Chondrocyte (in vitro differentiated cells): ENCODE measurements at regions not wholly inside any gene's neighbourhood (a gene's known extent, or its start where the extent isn't known, plus 50 kb on each side); places are given as distances from the start of the nearest gene placed in this dataset.
A peak's percentile ranks its signal among the peaks of the same experiment; 100 is the strongest.

Source experiments
- DNase-seq: peaks from one replicate; pipeline ENCODE4 v3.0.0; 2021; ENCODE audit warnings: mixed read lengths, low spot score
- H3K27ac Mint-ChIP-seq: one replicate; pipeline ENCODE4 v1.8.0; 2021; ENCODE audit warnings: mild to moderate bottlenecking, moderate library complexity, mixed read lengths; ENCODE audit not compliant: unreplicated experiment
- H3K27me3 Mint-ChIP-seq: 2 replicates; pipeline ENCODE4 v1.8.0; 2021; ENCODE audit warnings: low read depth, mixed read lengths
- H3K36me3 Mint-ChIP-seq: 2 replicates; pipeline ENCODE4 v1.8.0; 2021; ENCODE audit warnings: low read depth, mixed read lengths
- H3K4me1 Mint-ChIP-seq: 2 replicates; pipeline ENCODE4 v1.8.0; 2021; ENCODE audit warnings: low read depth, mild to moderate bottlenecking, mixed read lengths
- H3K4me3 Mint-ChIP-seq: one replicate; pipeline ENCODE4 v1.8.0; 2021; ENCODE audit warnings: mild to moderate bottlenecking, moderate library complexity, mixed read lengths; ENCODE audit not compliant: unreplicated experiment
- H3K9me3 Mint-ChIP-seq: 2 replicates; pipeline ENCODE4 v1.8.0; 2021; ENCODE audit warnings: low read depth, mixed read lengths
- CTCF ChIP-seq: fragments of 200-600 bp; sonication (generic); IDR thresholded peaks from 2 replicates; pipeline ENCODE4 v1.5.0; 2021; ENCODE audit warnings: antibody characterized with exemption, mild to moderate bottlenecking, moderate library complexity

- Mint-ChIP-seq H3K9me3 (no peaks in the 10 kb centered on the region), H3K27ac (no peak overlapping the region), H3K36me3 (no peaks in the 10 kb centered on the region), H3K27me3 (peaks cover 2% of the 10 kb centered on the region), H3K4me3 (no peak overlapping the region), H3K4me1 (peaks cover 8% of the 10 kb centered on the region)
- DNase-seq = no peak
- no peak for TF ChIP-seq CTCF
These were observed 52.1 kb downstream of the CARTPT start for GRCh38 chr5:71771191-71771590.

GRCh38 chr5:71778678-71779276 lies 59.7 kb downstream of the CARTPT start:
- Mint-ChIP-seq H3K36me3 (no peaks in the 10 kb centered on the region), H3K27ac (no peak overlapping the region), H3K9me3 (no peaks in the 10 kb centered on the region), H3K4me1 (peaks cover 13% of the 10 kb centered on the region), H3K27me3 (peaks cover 10% of the 10 kb centered on the region), H3K4me3 (no peak overlapping the region)
- no peak for DNase-seq
- peak; percentile 81 for TF ChIP-seq CTCF

GRCh38 chr5:71780597-71780996 lies 61.5 kb downstream of the CARTPT start:
- Mint-ChIP-seq H3K27me3 (peaks cover 10% of the 10 kb centered on the region), H3K9me3 (no peaks in the 10 kb centered on the region), H3K4me1 (peaks cover 13% of the 10 kb centered on the region), H3K36me3 (no peaks in the 10 kb centered on the region), H3K4me3 (no peak overlapping the region), H3K27ac (no peak overlapping the region)
- no peak for DNase-seq
- no peak for TF ChIP-seq CTCF

- Mint-ChIP-seq H3K27me3 (peaks cover 2% of the 10 kb centered on the region), H3K4me3 (no peak overlapping the region), H3K9me3 (no peaks in the 10 kb centered on the region), H3K27ac (no peak overlapping the region), H3K36me3 (no peaks in the 10 kb centered on the region), H3K4me1 (peaks cover 13% of the 10 kb centered on the region)
- no peak for TF ChIP-seq CTCF
- no peak for DNase-seq
These were observed 63.3 kb downstream of the CARTPT start for GRCh38 chr5:71782393-71782770.

GRCh38 chr5:71782771-71783770 lies 64.0 kb downstream of the CARTPT start:
- Mint-ChIP-seq H3K4me1 (peaks cover 13% of the 10 kb centered on the region), H3K36me3 (no peaks in the 10 kb centered on the region), H3K9me3 (no peaks in the 10 kb centered on the region), H3K27ac (no peak overlapping the region), H3K27me3 (peaks cover 2% of the 10 kb centered on the region), H3K4me3 (peak overlapping the region; percentile 53)
- peak; percentile 99 for TF ChIP-seq CTCF
- DNase-seq = no peak
